ENCODE measurements at regions not wholly inside any gene's neighbourhood (a gene's known extent, or its start where the extent isn't known, plus 50 kb on each side); places are given as distances from the start of the nearest gene placed in this dataset.

GRCh38 chr11:92540096-92540495 is 315.5 kb downstream of the FAT3 start:
- Histone ChIP-seq H3K79me2 (ENCODE audit: control insufficient read depth, insufficient read depth, low read length) (no peaks in the 10 kb centered on the region), H3K36me3 (ENCODE audit: control insufficient read depth, insufficient read depth, low read length) (no peaks in the 10 kb centered on the region), H2AFZ (ENCODE audit: low read length) (no peak overlapping the region), H3K4me1 (ENCODE audit: control insufficient read depth, extremely low read depth, insufficient read depth, low read length) (no peaks in the 10 kb centered on the region), H3K27ac (ENCODE audit: insufficient read depth, low read length) (no peak overlapping the region), H3K9ac (ENCODE audit: insufficient read depth, low read length) (no peak overlapping the region), H4K20me1 (ENCODE audit: control insufficient read depth, extremely low read depth, insufficient read depth, low read length) (no peaks in the 10 kb centered on the region), H3K9me3 (ENCODE audit: control insufficient read depth, insufficient read depth, low read depth, low read length) (no peaks in the 10 kb centered on the region), H3K4me2 (ENCODE audit: extremely low read depth, insufficient read depth, low read length) (no peak overlapping the region), H3K27me3 (ENCODE audit: control insufficient read depth, insufficient read depth, low read length) (no peaks in the 10 kb centered on the region), H3K4me3 (replicated peaks in 1 of 4; ENCODE audit: control extremely low read depth in 1 of 4, insufficient read depth in 1 of 4, low read depth in 3 of 4, low read length in 4 of 4) (no peak overlapping the region)
- TF ChIP-seq CTCF (conservative IDR thresholded peaks at IDR 0.05 in 1 of 2, IDR thresholded peaks at IDR 0.05 in 1 of 2; ENCODE audit: low read depth in 1 of 2, low read length in 2 of 2) (no peak), EZH2 (IDR thresholded peaks at IDR 0.05; ENCODE audit: low read length, missing control alignments) (no peak)
- no peak for DNase-seq (ENCODE audit: low read depth in 2 of 2)

- no peaks in the 10 kb centered on the region for H4K20me1 ChIP-seq (ENCODE audit: control insufficient read depth, extremely low read depth, insufficient read depth, low read length)
- no peaks in the 10 kb centered on the region for H3K27me3 ChIP-seq (ENCODE audit: control insufficient read depth, insufficient read depth, low read length)
- no peaks in the 10 kb centered on the region for H3K9me3 ChIP-seq (ENCODE audit: control insufficient read depth, insufficient read depth, low read depth, low read length)
- no peaks in the 10 kb centered on the region for H3K36me3 ChIP-seq (ENCODE audit: control insufficient read depth, insufficient read depth, low read length)
- H3K4me1 ChIP-seq (ENCODE audit: control insufficient read depth, extremely low read depth, insufficient read depth, low read length), result no peaks in the 10 kb centered on the region
- H2AFZ ChIP-seq (ENCODE audit: low read length), result no peak overlapping the region
- H3K9ac ChIP-seq (ENCODE audit: insufficient read depth, low read length), result no peak overlapping the region
- H3K27ac ChIP-seq (ENCODE audit: insufficient read depth, low read length), result no peak overlapping the region
- TF ChIP-seq CTCF (conservative IDR thresholded peaks at IDR 0.05 in 1 of 2, IDR thresholded peaks at IDR 0.05 in 1 of 2; ENCODE audit: low read depth in 1 of 2, low read length in 2 of 2) (no peak), EZH2 (IDR thresholded peaks at IDR 0.05; ENCODE audit: low read length, missing control alignments) (no peak)
- no peak overlapping the region for H3K4me3 ChIP-seq (replicated peaks in 1 of 4; ENCODE audit: control extremely low read depth in 1 of 4, insufficient read depth in 1 of 4, low read depth in 3 of 4, low read length in 4 of 4)
- H3K79me2 ChIP-seq (ENCODE audit: control insufficient read depth, insufficient read depth, low read length), result no peaks in the 10 kb centered on the region
- peak in 1 of 2 donors; percentile 28 for DNase-seq (ENCODE audit: low read depth in 2 of 2)
- H3K4me2 ChIP-seq (ENCODE audit: extremely low read depth, insufficient read depth, low read length), result no peak overlapping the region
Measured at GRCh38 chr11:92545906-92546471, 321.4 kb downstream of the FAT3 start.

- Histone ChIP-seq H3K36me3 (ENCODE audit: control insufficient read depth, insufficient read depth, low read length) (no peaks in the 10 kb centered on the region), H3K27me3 (ENCODE audit: control insufficient read depth, insufficient read depth, low read length) (no peaks in the 10 kb centered on the region), H2AFZ (ENCODE audit: low read length) (no peak overlapping the region), H3K9ac (ENCODE audit: insufficient read depth, low read length) (no peak overlapping the region), H3K4me1 (ENCODE audit: control insufficient read depth, extremely low read depth, insufficient read depth, low read length) (no peaks in the 10 kb centered on the region), H3K79me2 (ENCODE audit: control insufficient read depth, insufficient read depth, low read length) (no peaks in the 10 kb centered on the region), H3K9me3 (ENCODE audit: control insufficient read depth, insufficient read depth, low read depth, low read length) (no peaks in the 10 kb centered on the region), H3K4me2 (ENCODE audit: extremely low read depth, insufficient read depth, low read length) (no peak overlapping the region), H3K27ac (ENCODE audit: insufficient read depth, low read length) (no peak overlapping the region), H3K4me3 (replicated peaks in 1 of 4; ENCODE audit: control extremely low read depth in 1 of 4, insufficient read depth in 1 of 4, low read depth in 3 of 4, low read length in 4 of 4) (no peak overlapping the region), H4K20me1 (ENCODE audit: control insufficient read depth, extremely low read depth, insufficient read depth, low read length) (no peaks in the 10 kb centered on the region)
- TF ChIP-seq EZH2 (IDR thresholded peaks at IDR 0.05; ENCODE audit: low read length, missing control alignments) (no peak), CTCF (conservative IDR thresholded peaks at IDR 0.05 in 1 of 2, IDR thresholded peaks at IDR 0.05 in 1 of 2; ENCODE audit: low read depth in 1 of 2, low read length in 2 of 2) (no peak)
- DNase-seq (ENCODE audit: low read depth in 2 of 2), result no peak
Measured at GRCh38 chr11:92546603-92547002, 322.0 kb downstream of the FAT3 start.
